MM.1S (cell line): ENCODE measurements at regions not wholly inside any gene's neighbourhood (a gene's known extent, or its start where the extent isn't known, plus 50 kb on each side); places are given as distances from the start of the nearest gene placed in this dataset.

Experiments
- DNase-seq: peaks from one replicate; pipeline ENCODE4 v3.0.0-alpha.2; 2015
- H2AFZ ChIP-seq: fragments of 300-600 bp; sonication (generic); 2 replicates; pipeline ENCODE4 v1.6.0; 2016; ENCODE audit warnings: antibody characterized with exemption, low read length
- H3F3A ChIP-seq: fragments of 300-600 bp; sonication (generic); 2 replicates; pipeline ENCODE4 v1.6.1; 2016; ENCODE audit warnings: mild to moderate bottlenecking, antibody characterized with exemption, low read length, moderate library complexity, mixed read lengths; ENCODE audit not compliant: insufficient read depth
- H3K27ac ChIP-seq: fragments of 300-600 bp; sonication (generic); 2 replicates; pipeline ENCODE4 v1.5.1; 2016; ENCODE audit warnings: mild to moderate bottlenecking, low read length
- H3K27me3 ChIP-seq: fragments of 300-600 bp; sonication (generic); replicated peaks from 2 replicates; pipeline ENCODE4 v1.6.0; 2016; ENCODE audit warnings: low read length; ENCODE audit not compliant: insufficient read depth
- H3K36me3 ChIP-seq: fragments of 300-600 bp; sonication (generic); replicated peaks from 2 replicates; pipeline ENCODE4 v1.6.1; 2016; ENCODE audit warnings: mild to moderate bottlenecking, low read length, mixed read lengths; ENCODE audit not compliant: insufficient read depth
- H3K4me1 ChIP-seq: fragments of 300-600 bp; sonication (generic); 2 replicates; pipeline ENCODE4 v1.6.1; 2016; ENCODE audit warnings: low read length, mixed read lengths
- H3K4me2 ChIP-seq: fragments of 300-600 bp; sonication (generic); 2 replicates; pipeline ENCODE4 v1.6.0; 2016; ENCODE audit warnings: low read depth, low read length
- H3K4me3 ChIP-seq: fragments of 300-600 bp; sonication (generic); 2 replicates; pipeline ENCODE4 v1.5.1; 2016; ENCODE audit warnings: low read length, mixed read lengths
- H3K79me2 ChIP-seq: fragments of 300-600 bp; sonication (generic); 2 replicates; pipeline ENCODE4 v1.6.1; 2016; ENCODE audit warnings: mixed run types, low read length, mixed read lengths
- H3K9ac ChIP-seq: fragments of 300-600 bp; sonication (generic); 2 replicates; pipeline ENCODE4 v1.6.1; 2016; ENCODE audit warnings: low read length, mixed read lengths
- H3K9me2 ChIP-seq: fragments of 300-600 bp; sonication (generic); replicated peaks from 2 replicates; pipeline ENCODE4 v1.6.1; 2016; ENCODE audit warnings: mild to moderate bottlenecking, low read length, mixed read lengths; ENCODE audit not compliant: insufficient read depth
- H3K9me3 ChIP-seq: fragments of 300-600 bp; sonication (generic); replicated peaks from 2 replicates; pipeline ENCODE4 v1.6.1; 2016; ENCODE audit warnings: mild to moderate bottlenecking, low read length, mixed read lengths; ENCODE audit not compliant: insufficient read depth
- H4K20me1 ChIP-seq: fragments of 300-600 bp; sonication (generic); 2 replicates; pipeline ENCODE4 v1.6.1; 2016; ENCODE audit warnings: mild to moderate bottlenecking, low read length, moderate library complexity, mixed read lengths; ENCODE audit not compliant: insufficient read depth
- CTCF ChIP-seq: fragments of 300-600 bp; sonication (generic); IDR thresholded peaks from 2 replicates; pipeline ENCODE4 v1.5.1; 2016; ENCODE audit warnings: antibody characterized with exemption, low read length, mixed read lengths
- EZH2 ChIP-seq: fragments of 300-600 bp; sonication (generic); optimal IDR thresholded peaks from 2 replicates; pipeline ENCODE3; 2017; ENCODE audit warnings: low read depth, mild to moderate bottlenecking, antibody characterized with exemption, low read length, mixed read lengths
- EZH2phosphoT487 ChIP-seq: fragments of 300-600 bp; sonication (generic); IDR thresholded peaks from 2 replicates; pipeline ENCODE4 v1.6.1; 2018; ENCODE audit warnings: antibody characterized with exemption, low read length

- Histone ChIP-seq H3K4me3 (no peak overlapping the region), H3K27ac (no peak overlapping the region), H3K4me2 (no peak overlapping the region), H3K4me1 (no peaks in the 10 kb centered on the region), H3K27me3 (no peaks in the 10 kb centered on the region), H3K36me3 (no peaks in the 10 kb centered on the region), H3K9me3 (no peaks in the 10 kb centered on the region), H3F3A (no peaks in the 10 kb centered on the region), H3K79me2 (no peaks in the 10 kb centered on the region), H3K9ac (no peak overlapping the region), H3K9me2 (no peaks in the 10 kb centered on the region), H2AFZ (no peak overlapping the region), H4K20me1 (no peaks in the 10 kb centered on the region)
- no peak for TF ChIP-seq EZH2phosphoT487
- TF ChIP-seq CTCF, result no peak
- no peak for TF ChIP-seq EZH2
- DNase-seq, result no peak
Measured at GRCh38 chr4:138078751-138079520, 163.2 kb downstream of the SLC7A11 start.

DNA sequence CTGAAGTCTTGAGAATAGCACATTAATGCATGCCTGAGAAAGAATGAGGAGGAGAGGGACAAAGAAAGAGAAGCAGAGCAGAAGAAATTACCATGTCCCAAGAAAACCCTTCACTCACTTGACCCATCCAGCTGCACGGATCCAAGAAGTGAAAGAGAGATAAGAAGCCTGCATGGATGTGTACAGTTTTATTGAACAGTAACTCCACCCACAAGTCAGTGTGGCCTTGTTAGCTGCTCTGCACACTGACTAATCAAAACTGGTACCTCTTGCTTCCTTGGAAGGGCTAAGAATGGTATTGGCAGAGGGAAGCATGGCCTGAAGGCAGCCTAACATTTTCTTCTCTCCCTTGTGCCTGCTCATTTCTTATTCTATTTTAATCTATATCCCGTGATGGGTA lies 163.9 kb downstream of the SLC7A11 start:
- H4K20me1 ChIP-seq, result no peaks in the 10 kb centered on the region
- H3K9me3 ChIP-seq, result no peaks in the 10 kb centered on the region
- H3K4me2 ChIP-seq, result no peak overlapping the region
- no peaks in the 10 kb centered on the region for H3K79me2 ChIP-seq
- H3K4me3 ChIP-seq, result no peak overlapping the region
- H3K27me3 ChIP-seq, result no peaks in the 10 kb centered on the region
- TF ChIP-seq EZH2, result no peak
- no peak for TF ChIP-seq CTCF
- TF ChIP-seq EZH2phosphoT487, result no peak
- DNase-seq, result no peak
- no peaks in the 10 kb centered on the region for H3K9me2 ChIP-seq
- no peak overlapping the region for H3K9ac ChIP-seq
- H3K4me1 ChIP-seq, result no peaks in the 10 kb centered on the region
- H2AFZ ChIP-seq, result no peak overlapping the region
- no peaks in the 10 kb centered on the region for H3F3A ChIP-seq
- no peak overlapping the region for H3K27ac ChIP-seq
- no peaks in the 10 kb centered on the region for H3K36me3 ChIP-seq

DNA sequence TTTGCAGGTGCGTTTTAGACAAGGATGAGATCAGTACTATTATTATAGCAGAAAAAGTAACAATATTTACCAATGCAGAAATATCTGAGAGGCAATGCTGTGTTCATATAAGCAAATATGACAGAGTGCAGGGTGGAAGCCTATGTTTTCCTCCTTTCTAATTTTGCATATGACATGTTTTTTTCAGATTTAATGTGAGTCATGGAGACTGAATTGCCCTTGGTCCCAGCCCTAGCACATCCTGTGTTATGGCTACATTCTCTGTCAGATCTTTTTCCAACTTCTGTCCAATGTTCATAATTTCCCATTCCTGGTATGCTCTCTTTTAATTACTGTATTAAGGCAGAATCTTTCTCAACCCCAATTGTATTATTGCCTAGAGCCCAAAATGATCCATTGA lies 165.6 kb downstream of the SLC7A11 start:
- no peaks in the 10 kb centered on the region for H3K9me2 ChIP-seq
- no peak overlapping the region for H2AFZ ChIP-seq
- H3K9ac ChIP-seq, result no peak overlapping the region
- H3K36me3 ChIP-seq, result no peaks in the 10 kb centered on the region
- H3K4me2 ChIP-seq, result no peak overlapping the region
- no peaks in the 10 kb centered on the region for H3K9me3 ChIP-seq
- H3K4me1 ChIP-seq, result no peaks in the 10 kb centered on the region
- DNase-seq, result no peak
- no peak overlapping the region for H3K27ac ChIP-seq
- H3K79me2 ChIP-seq, result no peaks in the 10 kb centered on the region
- no peaks in the 10 kb centered on the region for H3F3A ChIP-seq
- H3K27me3 ChIP-seq, result no peaks in the 10 kb centered on the region
- no peak overlapping the region for H3K4me3 ChIP-seq
- TF ChIP-seq CTCF, result no peak
- H4K20me1 ChIP-seq, result no peaks in the 10 kb centered on the region
